PC-9 (cell line): ENCODE measurements at regions not wholly inside any gene's neighbourhood (a gene's known extent, or its start where the extent isn't known, plus 50 kb on each side); places are given as distances from the start of the nearest gene placed in this dataset.

ENCODE experiments used
- BruUV-seq: library from RNA; stranded (reverse); fragments of 400-500 nt; replicated peaks from 2 replicates; lab custom pipeline; 2021; lab: Mats Ljungman, UMichigan
- CTCF ChIA-PET: fragments of 300-600 bp; sonication (Branson Sonifier 250); formaldehyde crosslinking; loops from one replicate; lab custom pipeline; 2022; ENCODE audit warnings: antibody characterized with exemption; lab: Charles Lee
- POLR2A ChIA-PET: fragments of 300-600 bp; sonication (Branson Sonifier 250); formaldehyde crosslinking; loops from one replicate; lab custom pipeline; 2022; ENCODE audit warnings: antibody characterized with exemption; ENCODE audit not compliant: unreplicated experiment; lab: Charles Lee
- DNase-seq, 2 experiments: peaks; one replicate each; pipeline versions ENCODE4 v3.0.0 to v3.0.0-alpha.2; 2015 to 2022; ENCODE audit warnings: mixed read lengths in 1 of 2
- H2AFZ ChIP-seq: fragments of 200-600 bp; sonication (generic); 2 replicates; pipeline ENCODE4 v1.8.1; 2017; ENCODE audit warnings: antibody characterized with exemption
- H3F3A ChIP-seq: fragments of 200-600 bp; sonication (generic); 2 replicates; pipeline ENCODE4 v1.8.1; 2017; ENCODE audit warnings: antibody characterized with exemption, mild to moderate bottlenecking, low read depth; ENCODE audit not compliant: insufficient read depth
- H3K27ac ChIP-seq: fragments of 200-600 bp; sonication (generic); 2 replicates; pipeline ENCODE4 v1.6.1; 2016; ENCODE audit warnings: mixed run types
- H3K27me3 ChIP-seq: fragments of 200-600 bp; sonication (generic); 2 replicates; pipeline ENCODE4 v1.6.1; 2016; ENCODE audit warnings: low read depth, mixed run types; ENCODE audit not compliant: insufficient read depth
- H3K36me3 ChIP-seq: fragments of 200-600 bp; sonication (generic); 2 replicates; pipeline ENCODE4 v1.6.1; 2016; ENCODE audit warnings: low read depth, mixed run types
- H3K4me1 ChIP-seq: fragments of 200-600 bp; sonication (generic); replicated peaks from 2 replicates; pipeline ENCODE4 v1.6.1; 2016; ENCODE audit warnings: mixed run types; ENCODE audit not compliant: insufficient read depth
- H3K4me2 ChIP-seq: fragments of 200-600 bp; sonication (generic); 2 replicates; pipeline ENCODE4 v1.6.1; 2017; ENCODE audit warnings: mixed run types
- H3K4me3 ChIP-seq: fragments of 200-600 bp; sonication (generic); 2 replicates; pipeline ENCODE4 v1.6.1; 2016; ENCODE audit warnings: mixed run types
- H3K79me2 ChIP-seq: fragments of 200-600 bp; sonication (generic); 2 replicates; pipeline ENCODE4 v1.6.1; 2017; ENCODE audit warnings: low read depth, mixed run types
- H3K9me2 ChIP-seq: fragments of 200-600 bp; sonication (generic); 2 replicates; pipeline ENCODE4 v1.8.1; 2017; ENCODE audit warnings: mild to moderate bottlenecking; ENCODE audit not compliant: insufficient read depth
- H3K9me3 ChIP-seq: fragments of 200-600 bp; sonication (generic); 2 replicates; pipeline ENCODE4 v1.8.1; 2016; ENCODE audit warnings: low read depth; ENCODE audit not compliant: insufficient read depth
- H4K20me1 ChIP-seq: fragments of 200-600 bp; sonication (generic); 2 replicates; pipeline ENCODE4 v1.8.1; 2017; ENCODE audit not compliant: insufficient read depth
- EZH2 ChIP-seq: fragments of 200-600 bp; sonication (generic); IDR thresholded peaks from 2 replicates; pipeline ENCODE4 v1.8.0; 2017; ENCODE audit warnings: antibody characterized with exemption, low read depth
- intact Hi-C: fragments of 100-400 bp; cut with micrococcal nuclease; formaldehyde crosslinking; loops from one replicate; pipeline ENCODE4 v1.10.0; 2022; ENCODE audit not compliant: unreplicated experiment
- TF ChIP-seq, protein P1 (sequence below): fragments of 200-600 bp; sonication (generic); conservative IDR thresholded peaks from 2 replicates; pipeline ENCODE4 v1.6.1; 2017; ENCODE audit warnings: mixed run types, antibody characterized with exemption, mild to moderate bottlenecking, moderate library complexity

GRCh38 chr4:33649471-33649870, 2594.8 kb downstream of the ARAP2 start:
- H3K27ac ChIP-seq = no peak overlapping the region
- no peaks in the 10 kb centered on the region for H4K20me1 ChIP-seq
- ChIA-PET CTCF (no interaction called here), POLR2A (interaction anchor here (0.6 kb wide), 1 partner anchor 1059 kb away, joined by 3 read pairs; no protein-coding TSS in a partner anchor)
- no peaks in the 10 kb centered on the region for H3K27me3 ChIP-seq
- intact Hi-C loops = loop anchor here (1.0 kb wide), 1 partner anchor 1071 kb away; no protein-coding TSS in a partner anchor
- no peaks in the 10 kb centered on the region for H3K79me2 ChIP-seq
- no peak overlapping the region for H3K4me3 ChIP-seq
- BruUV-seq = no TSS peak
- no peaks in the 10 kb centered on the region for H3K9me3 ChIP-seq
- no peak for DNase-seq
- H3K4me2 ChIP-seq = no peak overlapping the region
- H3K4me1 ChIP-seq = no peaks in the 10 kb centered on the region
- H2AFZ ChIP-seq = no peak overlapping the region
- no peaks in the 10 kb centered on the region for H3F3A ChIP-seq
- no peak for TF ChIP-seq EZH2
- TF ChIP-seq, protein P1, sequence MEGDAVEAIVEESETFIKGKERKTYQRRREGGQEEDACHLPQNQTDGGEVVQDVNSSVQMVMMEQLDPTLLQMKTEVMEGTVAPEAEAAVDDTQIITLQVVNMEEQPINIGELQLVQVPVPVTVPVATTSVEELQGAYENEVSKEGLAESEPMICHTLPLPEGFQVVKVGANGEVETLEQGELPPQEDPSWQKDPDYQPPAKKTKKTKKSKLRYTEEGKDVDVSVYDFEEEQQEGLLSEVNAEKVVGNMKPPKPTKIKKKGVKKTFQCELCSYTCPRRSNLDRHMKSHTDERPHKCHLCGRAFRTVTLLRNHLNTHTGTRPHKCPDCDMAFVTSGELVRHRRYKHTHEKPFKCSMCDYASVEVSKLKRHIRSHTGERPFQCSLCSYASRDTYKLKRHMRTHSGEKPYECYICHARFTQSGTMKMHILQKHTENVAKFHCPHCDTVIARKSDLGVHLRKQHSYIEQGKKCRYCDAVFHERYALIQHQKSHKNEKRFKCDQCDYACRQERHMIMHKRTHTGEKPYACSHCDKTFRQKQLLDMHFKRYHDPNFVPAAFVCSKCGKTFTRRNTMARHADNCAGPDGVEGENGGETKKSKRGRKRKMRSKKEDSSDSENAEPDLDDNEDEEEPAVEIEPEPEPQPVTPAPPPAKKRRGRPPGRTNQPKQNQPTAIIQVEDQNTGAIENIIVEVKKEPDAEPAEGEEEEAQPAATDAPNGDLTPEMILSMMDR = no peak
- H3K36me3 ChIP-seq = no peaks in the 10 kb centered on the region
- H3K9me2 ChIP-seq = no peaks in the 10 kb centered on the region

DNA sequence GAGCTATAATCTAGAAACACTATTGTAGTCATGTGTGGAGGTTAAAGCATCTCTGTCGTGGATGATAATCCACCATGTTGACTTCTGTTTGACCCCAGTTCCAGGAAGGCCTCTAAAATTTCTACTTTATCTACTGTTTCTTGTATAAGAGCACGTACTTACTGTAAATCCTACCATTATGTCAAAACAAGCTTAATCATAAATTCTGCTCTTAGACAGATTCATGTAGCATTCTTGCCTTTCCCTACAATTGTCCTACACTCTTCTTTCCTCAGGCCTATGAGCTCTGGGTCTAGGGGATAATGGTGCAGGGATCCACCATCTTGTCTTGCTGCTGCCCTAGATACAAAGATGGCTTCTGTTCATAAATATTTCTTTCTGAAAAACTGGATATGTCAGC, 2594.3 kb downstream of the ARAP2 start:
- no peaks in the 10 kb centered on the region for H3K27me3 ChIP-seq
- no peak for TF ChIP-seq EZH2
- no peaks in the 10 kb centered on the region for H3K4me1 ChIP-seq
- H3K36me3 ChIP-seq = no peaks in the 10 kb centered on the region
- H3K4me3 ChIP-seq = no peak overlapping the region
- H3K9me2 ChIP-seq = no peaks in the 10 kb centered on the region
- CTCF ChIA-PET = no interaction called here
- H3K27ac ChIP-seq = no peak overlapping the region
- no peaks in the 10 kb centered on the region for H3K79me2 ChIP-seq
- no peaks in the 10 kb centered on the region for H4K20me1 ChIP-seq
- POLR2A ChIA-PET = interaction anchor here (0.6 kb wide), 1 partner anchor 1059 kb away, joined by 3 read pairs; no protein-coding TSS in a partner anchor
- no peak overlapping the region for H2AFZ ChIP-seq
- no peaks in the 10 kb centered on the region for H3K9me3 ChIP-seq
- no peak for DNase-seq
- H3K4me2 ChIP-seq = no peak overlapping the region
- H3F3A ChIP-seq = no peaks in the 10 kb centered on the region
- BruUV-seq = no TSS peak
- intact Hi-C loops = no loop called here

DNA sequence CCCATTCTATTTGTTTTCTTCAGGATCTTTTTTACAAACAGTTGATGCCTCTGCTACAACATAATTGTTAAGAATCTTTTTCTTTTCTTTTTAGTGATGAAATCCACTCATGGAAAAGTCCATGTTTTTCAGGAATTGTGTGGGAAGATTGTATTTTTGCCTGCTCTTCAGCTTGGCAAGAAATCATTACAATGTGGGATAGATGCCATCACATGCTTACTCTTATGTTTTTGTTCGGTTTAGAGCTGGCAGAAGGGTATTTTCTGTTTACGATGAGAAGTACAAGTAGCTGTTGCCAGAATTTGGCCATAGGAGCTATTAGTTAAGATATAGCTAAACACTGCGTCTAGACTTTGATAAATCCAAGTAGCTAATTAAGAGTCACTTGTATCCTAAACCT, 2585.3 kb downstream of the ARAP2 start:
- H2AFZ ChIP-seq = no peak overlapping the region
- no peak overlapping the region for H3K4me3 ChIP-seq
- H3F3A ChIP-seq = no peaks in the 10 kb centered on the region
- H3K79me2 ChIP-seq = no peaks in the 10 kb centered on the region
- H3K27ac ChIP-seq = no peak overlapping the region
- DNase-seq = no peak
- no peaks in the 10 kb centered on the region for H4K20me1 ChIP-seq
- no peaks in the 10 kb centered on the region for H3K9me3 ChIP-seq
- no peaks in the 10 kb centered on the region for H3K9me2 ChIP-seq
- no TSS peak for BruUV-seq
- H3K4me1 ChIP-seq = no peaks in the 10 kb centered on the region
- H3K4me2 ChIP-seq = no peak overlapping the region
- no peak for TF ChIP-seq EZH2
- TF ChIP-seq, protein P1 = no peak
- intact Hi-C loops = no loop called here
- CTCF ChIA-PET = no interaction called here
- POLR2A ChIA-PET = no interaction called here
- H3K27me3 ChIP-seq = no peaks in the 10 kb centered on the region
- H3K36me3 ChIP-seq = no peaks in the 10 kb centered on the region

DNA sequence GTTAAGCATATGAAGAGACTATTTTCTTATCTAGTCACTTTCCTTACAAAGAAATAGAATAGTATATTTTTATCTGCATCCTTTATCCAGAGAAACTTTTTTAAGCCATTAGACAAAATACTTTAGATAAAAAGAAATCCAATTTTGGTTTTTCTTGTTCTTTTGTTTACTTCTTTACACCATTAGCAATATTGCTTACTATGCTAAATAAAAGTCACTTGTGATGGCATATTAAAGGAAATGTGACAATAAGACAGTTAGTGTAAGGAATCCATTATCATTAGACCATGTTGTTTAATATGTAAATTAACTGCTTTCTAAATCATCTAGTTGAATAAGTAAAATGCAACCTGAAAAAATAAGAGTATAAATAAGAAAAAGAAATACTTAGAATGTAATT, 2582.7 kb downstream of the ARAP2 start:
- intact Hi-C loops = no loop called here
- no peaks in the 10 kb centered on the region for H3K4me1 ChIP-seq
- no peaks in the 10 kb centered on the region for H4K20me1 ChIP-seq
- no peak overlapping the region for H2AFZ ChIP-seq
- ChIA-PET CTCF (no interaction called here), POLR2A (no interaction called here)
- no peaks in the 10 kb centered on the region for H3K9me3 ChIP-seq
- no peaks in the 10 kb centered on the region for H3K79me2 ChIP-seq
- BruUV-seq = no TSS peak
- no peak overlapping the region for H3K27ac ChIP-seq
- no peak overlapping the region for H3K4me3 ChIP-seq
- H3K27me3 ChIP-seq = no peaks in the 10 kb centered on the region
- H3K36me3 ChIP-seq = no peaks in the 10 kb centered on the region
- no peaks in the 10 kb centered on the region for H3K9me2 ChIP-seq
- DNase-seq = no peak
- TF ChIP-seq, protein P1 = no peak
- no peak for TF ChIP-seq EZH2
- no peak overlapping the region for H3K4me2 ChIP-seq
- no peaks in the 10 kb centered on the region for H3F3A ChIP-seq
